Panc1 (cell line): ENCODE measurements at regions not wholly inside any gene's neighbourhood (a gene's known extent, or its start where the extent isn't known, plus 50 kb on each side); places are given as distances from the start of the nearest gene placed in this dataset.

Experiments used
- CTCF ChIP-seq: fragments of 450-650 bp; IDR thresholded peaks from 2 replicates; pipeline ENCODE4 v1.5.1; 2017; ENCODE audit warnings: mild to moderate bottlenecking
- POLR2AphosphoS5 ChIP-seq: IDR thresholded peaks from 2 replicates; pipeline ENCODE4 v1.6.1; 2012; ENCODE audit warnings: mild to moderate bottlenecking, low read depth, low read length, moderate library complexity
- TCF7L2 ChIP-seq: IDR thresholded peaks from 2 replicates; pipeline ENCODE4 v1.6.1; 2011; ENCODE audit warnings: mild to moderate bottlenecking, low read depth, low read length, inconsistent platforms

- no peak for TF ChIP-seq CTCF
- no peak for TF ChIP-seq POLR2AphosphoS5
- TF ChIP-seq TCF7L2: no peak
These were observed 917.9 kb upstream of the B3GALT2 start for GRCh38 chr1:194104247-194104844.
